ENCODE measurements at regions not wholly inside any gene's neighbourhood (a gene's known extent, or its start where the extent isn't known, plus 50 kb on each side); places are given as distances from the start of the nearest gene placed in this dataset.

- no peak for DNase-seq (ENCODE audit: low spot score)
- TF ChIP-seq EZH2 (IDR thresholded peaks at IDR 0.05; ENCODE audit: borderline replicate concordance, low read depth, low read length, poor library complexity, severe bottlenecking) (no peak), CTCF (conservative IDR thresholded peaks at IDR 0.05; ENCODE audit: low read depth, low read length) (no peak)
- POLR2A ChIA-PET (ENCODE audit: low non-redundant PET) = no interaction called here
- CTCF ChIA-PET = no interaction called here
- Histone ChIP-seq H3K27me3 (replicated peaks; ENCODE audit: insufficient read depth, low read depth, low read length, poor library complexity) (no peaks in the 10 kb centered on the region), H3K4me1 (ENCODE audit: insufficient read depth, low read length, poor library complexity, severe bottlenecking) (peaks cover 9% of the 10 kb centered on the region), H3K27ac (ENCODE audit: low read depth, low read length, poor library complexity, severe bottlenecking) (no peak overlapping the region), H3K36me3 (ENCODE audit: insufficient read depth, low read length, poor library complexity, severe bottlenecking) (no peaks in the 10 kb centered on the region), H3K4me3 (ENCODE audit: low read depth, low read length, poor library complexity, severe bottlenecking) (no peak overlapping the region), H3K9me3 (ENCODE audit: low read depth, low read length, poor library complexity, severe bottlenecking) (no peaks in the 10 kb centered on the region)
- intact Hi-C loops (cut with micrococcal nuclease; ENCODE audit: unreplicated experiment) = no loop called here
- BruUV-seq (replicated peaks) = no TSS peak
Observed at GRCh38 chr3:144477593-144477992, 506.0 kb downstream of the DIPK2A start.

GRCh38 chr3:144480416-144480919, 508.8 kb downstream of the DIPK2A start:
- intact Hi-C loops (cut with micrococcal nuclease; ENCODE audit: unreplicated experiment) = no loop called here
- Histone ChIP-seq H3K36me3 (ENCODE audit: insufficient read depth, low read length, poor library complexity, severe bottlenecking) (no peaks in the 10 kb centered on the region), H3K27me3 (replicated peaks; ENCODE audit: insufficient read depth, low read depth, low read length, poor library complexity) (no peaks in the 10 kb centered on the region), H3K27ac (ENCODE audit: low read depth, low read length, poor library complexity, severe bottlenecking) (no peak overlapping the region), H3K4me3 (ENCODE audit: low read depth, low read length, poor library complexity, severe bottlenecking) (no peak overlapping the region), H3K9me3 (ENCODE audit: low read depth, low read length, poor library complexity, severe bottlenecking) (no peaks in the 10 kb centered on the region), H3K4me1 (ENCODE audit: insufficient read depth, low read length, poor library complexity, severe bottlenecking) (peaks cover 8% of the 10 kb centered on the region)
- no TSS peak for BruUV-seq (replicated peaks)
- no peak for DNase-seq (ENCODE audit: low spot score)
- ChIA-PET CTCF (no interaction called here), POLR2A (ENCODE audit: low non-redundant PET) (no interaction called here)
- TF ChIP-seq CTCF (conservative IDR thresholded peaks at IDR 0.05; ENCODE audit: low read depth, low read length) (no peak), EZH2 (IDR thresholded peaks at IDR 0.05; ENCODE audit: borderline replicate concordance, low read depth, low read length, poor library complexity, severe bottlenecking) (no peak)

GRCh38 chr3:144482876-144483275, 511.3 kb downstream of the DIPK2A start:
- Histone ChIP-seq H3K4me1 (ENCODE audit: insufficient read depth, low read length, poor library complexity, severe bottlenecking) (no peaks in the 10 kb centered on the region), H3K27ac (ENCODE audit: low read depth, low read length, poor library complexity, severe bottlenecking) (no peak overlapping the region), H3K9me3 (ENCODE audit: low read depth, low read length, poor library complexity, severe bottlenecking) (no peaks in the 10 kb centered on the region), H3K4me3 (ENCODE audit: low read depth, low read length, poor library complexity, severe bottlenecking) (no peak overlapping the region), H3K27me3 (replicated peaks; ENCODE audit: insufficient read depth, low read depth, low read length, poor library complexity) (no peaks in the 10 kb centered on the region), H3K36me3 (ENCODE audit: insufficient read depth, low read length, poor library complexity, severe bottlenecking) (no peaks in the 10 kb centered on the region)
- POLR2A ChIA-PET (ENCODE audit: low non-redundant PET) = no interaction called here
- CTCF ChIA-PET = no interaction called here
- no TSS peak for BruUV-seq (replicated peaks)
- TF ChIP-seq EZH2 (IDR thresholded peaks at IDR 0.05; ENCODE audit: borderline replicate concordance, low read depth, low read length, poor library complexity, severe bottlenecking) = no peak
- no peak for TF ChIP-seq CTCF (conservative IDR thresholded peaks at IDR 0.05; ENCODE audit: low read depth, low read length)
- no peak for DNase-seq (ENCODE audit: low spot score)
- intact Hi-C loops (cut with micrococcal nuclease; ENCODE audit: unreplicated experiment) = no loop called here

Measured in A673 (cell line).